ENCODE measurements at regions not wholly inside any gene's neighbourhood (a gene's known extent, or its start where the extent isn't known, plus 50 kb on each side); places are given as distances from the start of the nearest gene placed in this dataset.

- POLR2A ChIA-PET: no interaction called here
- peaks cover 15% of the 10 kb centered on the region for H3K27me3 Mint-ChIP-seq
- no peak for TF ChIP-seq CTCF (IDR thresholded peaks at IDR 0.05)
These were observed 371.2 kb downstream of the NPHP4 start for GRCh38 chr1:5620997-5621396.

GRCh38 chr1:5620418-5620817 is 371.8 kb downstream of the NPHP4 start:
- Mint-ChIP-seq H3K4me1 (ENCODE audit: low read depth) (no peaks in the 10 kb centered on the region), H3K27me3 (peaks cover 15% of the 10 kb centered on the region), H3K4me3 (no peak overlapping the region), H3K27ac (no peak overlapping the region), H3K9me3 (no peaks in the 10 kb centered on the region), H3K36me3 (ENCODE audit: low read depth) (no peaks in the 10 kb centered on the region)
- CTCF ChIA-PET: interaction anchor here (1.2 kb wide), 1 partner anchor 9 kb away, joined by 3 read pairs; no protein-coding TSS in a partner anchor
- intact Hi-C loops (cut with micrococcal nuclease): no loop called here
- POLR2A ChIA-PET: interaction anchor here (0.5 kb wide), 1 partner anchor 8 kb away, joined by 3 read pairs; no protein-coding TSS in a partner anchor
- ATAC-seq (no peak), DNase-seq (no peak)
- no peak for TF ChIP-seq CTCF (IDR thresholded peaks at IDR 0.05)

More at GRCh38 chr1:5620997-5621396, 371.2 kb downstream of the NPHP4 start:
- H3K27ac Mint-ChIP-seq: no peak overlapping the region
- H3K4me1 Mint-ChIP-seq (ENCODE audit: low read depth): no peaks in the 10 kb centered on the region
- intact Hi-C loops (cut with micrococcal nuclease): no loop called here
- H3K36me3 Mint-ChIP-seq (ENCODE audit: low read depth): no peaks in the 10 kb centered on the region
- CTCF ChIA-PET: no interaction called here
- ATAC-seq (no peak), DNase-seq (no peak)
- no peak overlapping the region for H3K4me3 Mint-ChIP-seq
- H3K9me3 Mint-ChIP-seq: no peaks in the 10 kb centered on the region

- no peak for TF ChIP-seq CTCF (IDR thresholded peaks at IDR 0.05)
- H3K27ac Mint-ChIP-seq: no peak overlapping the region
- H3K27me3 Mint-ChIP-seq: peaks cover 20% of the 10 kb centered on the region
- CTCF ChIA-PET: interaction anchor here (1.2 kb wide), 1 partner anchor 8 kb away, joined by 3 read pairs; no protein-coding TSS in a partner anchor
- H3K4me1 Mint-ChIP-seq (ENCODE audit: low read depth): no peaks in the 10 kb centered on the region
- H3K4me3 Mint-ChIP-seq: no peak overlapping the region
- H3K36me3 Mint-ChIP-seq (ENCODE audit: low read depth): no peaks in the 10 kb centered on the region
- ATAC-seq: no peak
- DNase-seq: no peak
- POLR2A ChIA-PET: no interaction called here
- no peaks in the 10 kb centered on the region for H3K9me3 Mint-ChIP-seq
- intact Hi-C loops (cut with micrococcal nuclease): no loop called here
These were observed 372.8 kb downstream of the NPHP4 start for GRCh38 chr1:5619469-5619868.

- Mint-ChIP-seq H3K27ac (no peak overlapping the region), H3K27me3 (peaks cover 18% of the 10 kb centered on the region), H3K4me3 (no peak overlapping the region), H3K36me3 (ENCODE audit: low read depth) (no peaks in the 10 kb centered on the region), H3K9me3 (peaks cover 1% of the 10 kb centered on the region), H3K4me1 (ENCODE audit: low read depth) (no peaks in the 10 kb centered on the region)
- intact Hi-C loops (cut with micrococcal nuclease): no loop called here
- CTCF ChIA-PET: no interaction called here
- TF ChIP-seq CTCF (IDR thresholded peaks at IDR 0.05): no peak
- no peak for DNase-seq
- POLR2A ChIA-PET: no interaction called here
- no peak for ATAC-seq
These were observed 374.7 kb downstream of the NPHP4 start for GRCh38 chr1:5617546-5617945.

GRCh38 chr1:5617179-5617520 is 375.1 kb downstream of the NPHP4 start:
- POLR2A ChIA-PET: no interaction called here
- no peaks in the 10 kb centered on the region for H3K36me3 Mint-ChIP-seq (ENCODE audit: low read depth)
- TF ChIP-seq CTCF (IDR thresholded peaks at IDR 0.05): no peak
- DNase-seq (no peak), ATAC-seq (no peak)
- intact Hi-C loops (cut with micrococcal nuclease): no loop called here
- H3K4me3 Mint-ChIP-seq: no peak overlapping the region
- H3K27ac Mint-ChIP-seq: no peak overlapping the region
- H3K9me3 Mint-ChIP-seq: peaks cover 1% of the 10 kb centered on the region
- CTCF ChIA-PET: no interaction called here
- H3K4me1 Mint-ChIP-seq (ENCODE audit: low read depth): no peaks in the 10 kb centered on the region
- peaks cover 20% of the 10 kb centered on the region for H3K27me3 Mint-ChIP-seq

Measured in activated CD8-positive, alpha-beta T cell treated with anti-CD3 and anti-CD28 coated beads for 36 hours (primary cell).